PFSK-1 (cell line): ENCODE measurements at regions not wholly inside any gene's neighbourhood (a gene's known extent, or its start where the extent isn't known, plus 50 kb on each side); places are given as distances from the start of the nearest gene placed in this dataset.

Experiments
- FOXP2 ChIP-seq: optimal IDR thresholded peaks from 2 replicates; pipeline ENCODE3; 2011; ENCODE audit warnings: borderline replicate concordance, control low read depth, inconsistent platforms; ENCODE audit not compliant: insufficient read depth; ENCODE audit errors: extremely low read length, extremely low read depth
- POLR2AphosphoS5 ChIP-seq: IDR thresholded peaks from 2 replicates; pipeline ENCODE4 v1.6.1; 2012; ENCODE audit warnings: low read depth, mild to moderate bottlenecking, control low read depth, low read length, moderate library complexity
- REST ChIP-seq, 2 experiments: IDR thresholded peaks; 2 replicates each; pipeline versions ENCODE4 v1.6.1 to v1.8.0; 2011 to 2012; ENCODE audit warnings: low read depth in 2 of 2, low read length in 2 of 2, control low read depth in 1 of 2, inconsistent platforms in 1 of 2, mild to moderate bottlenecking in 1 of 2, moderate library complexity in 1 of 2; ENCODE audit not compliant: insufficient read depth in 1 of 2
- SIN3A ChIP-seq: IDR thresholded peaks from 2 replicates; pipeline ENCODE4 v1.6.1; 2012; ENCODE audit warnings: mild to moderate bottlenecking, low read length, moderate library complexity, borderline replicate concordance; ENCODE audit not compliant: insufficient read depth
- TAF1 ChIP-seq: IDR thresholded peaks from 2 replicates; pipeline ENCODE4 v1.6.1; 2012; ENCODE audit warnings: low read length, control low read depth, borderline replicate concordance; ENCODE audit not compliant: insufficient read depth

- TF ChIP-seq FOXP2 (no peak), TAF1 (no peak), POLR2AphosphoS5 (no peak), REST (IDR thresholded peaks at IDR 0.05; ENCODE audit: insufficient read depth in 1 of 2, low read depth in 2 of 2, low read length in 2 of 2) (no peak), SIN3A (no peak)
These were observed 753.2 kb downstream of the ADCYAP1 start for GRCh38 chr18:1657876-1658275.

GRCh38 chr18:1658908-1659566 lies 754.4 kb downstream of the ADCYAP1 start:
- no peak for TF ChIP-seq REST (IDR thresholded peaks at IDR 0.05; ENCODE audit: insufficient read depth in 1 of 2, low read depth in 2 of 2, low read length in 2 of 2)
- TF ChIP-seq FOXP2, result no peak
- TF ChIP-seq SIN3A, result no peak
- no peak for TF ChIP-seq POLR2AphosphoS5
- no peak for TF ChIP-seq TAF1

GRCh38 chr18:1663879-1664705 lies 759.4 kb downstream of the ADCYAP1 start:
- TF ChIP-seq TAF1 (no peak), FOXP2 (no peak), REST (IDR thresholded peaks at IDR 0.05; ENCODE audit: insufficient read depth in 1 of 2, low read depth in 2 of 2, low read length in 2 of 2) (no peak), POLR2AphosphoS5 (no peak), SIN3A (no peak)

GRCh38 chr18:1665079-1665478 lies 760.4 kb downstream of the ADCYAP1 start:
- no peak for TF ChIP-seq POLR2AphosphoS5
- no peak for TF ChIP-seq SIN3A
- TF ChIP-seq REST (IDR thresholded peaks at IDR 0.05; ENCODE audit: insufficient read depth in 1 of 2, low read depth in 2 of 2, low read length in 2 of 2), result no peak
- no peak for TF ChIP-seq FOXP2
- no peak for TF ChIP-seq TAF1
